H1 (cell line): ENCODE measurements at regions not wholly inside any gene's neighbourhood (a gene's known extent, or its start where the extent isn't known, plus 50 kb on each side); places are given as distances from the start of the nearest gene placed in this dataset.
A peak's percentile ranks its signal among the peaks of the same experiment; 100 is the strongest.

Source experiments
- CTCF ChIA-PET: fragments of 300-600 bp; sonication (Branson Sonifier 250); formaldehyde crosslinking; loops from one replicate; lab custom pipeline; 2021; ENCODE audit not compliant: partially characterized antibody; lab: Charles Lee
- POLR2A ChIA-PET: fragments of 300-600 bp; sonication (Branson Sonifier 250); formaldehyde crosslinking; loops from one replicate; lab custom pipeline; 2021; ENCODE audit warnings: inconsistent platforms; ENCODE audit not compliant: partially characterized antibody; lab: Charles Lee
- DNase-seq, 2 experiments: peaks; one replicate each; pipeline versions ENCODE4 v3.0.0 to v3.0.0-alpha.2; 2010 to 2022; ENCODE audit warnings: low spot score in 2 of 2, low read depth in 1 of 2, mixed read lengths in 1 of 2
- FAIRE-seq: peaks from 2 replicates; lab custom pipeline; 2011; peaks lifted over from hg19 to GRCh38; lab: Jason Lieb, UNC
- H2AFZ ChIP-seq: 2 replicates; pipeline ENCODE4 v1.8.1; 2012; ENCODE audit warnings: low read length, inconsistent platforms
- H2AK5ac ChIP-seq: 2 replicates; pipeline ENCODE4 v1.6.1; 2013; ENCODE audit warnings: low read depth, low read length
- H2BK120ac ChIP-seq: replicated peaks from 2 replicates; pipeline ENCODE3; 2013; ENCODE audit warnings: low read depth, low read length, inconsistent platforms
- H2BK12ac ChIP-seq: 2 replicates; pipeline ENCODE4 v1.6.1; 2013; ENCODE audit warnings: low read depth, low read length
- H2BK15ac ChIP-seq: 2 replicates; pipeline ENCODE4 v1.6.1; 2013; ENCODE audit warnings: low read length
- H2BK20ac ChIP-seq: 2 replicates; pipeline ENCODE4 v1.6.1; 2013; ENCODE audit warnings: low read length
- H2BK5ac ChIP-seq: 2 replicates; pipeline ENCODE4 v1.6.1; 2013; ENCODE audit warnings: low read depth, low read length
- H3K14ac ChIP-seq: 2 replicates; pipeline ENCODE4 v1.6.1; 2013; ENCODE audit warnings: inconsistent platforms; ENCODE audit not compliant: insufficient read length
- H3K18ac ChIP-seq: 2 replicates; pipeline ENCODE4 v1.6.1; 2013; ENCODE audit warnings: low read length; ENCODE audit errors: extremely low read depth
- H3K23ac ChIP-seq: 2 replicates; pipeline ENCODE4 v1.6.1; 2013; ENCODE audit warnings: inconsistent platforms; ENCODE audit not compliant: insufficient read length
- H3K23me2 ChIP-seq: 2 replicates; pipeline ENCODE4 v1.6.1; 2013; ENCODE audit warnings: low read depth, low read length
- H3K27ac ChIP-seq: 2 replicates; pipeline ENCODE4 v1.6.1; 2011; ENCODE audit warnings: low read depth, low read length, inconsistent platforms
- H3K27me3 ChIP-seq, 4 experiments: replicated peaks in 1 of 4; 1 replicate in 1 of 4; 2 replicates in 3 of 4; pipeline versions ENCODE4 v1.6.1 to v1.8.1; 2011 to 2013; ENCODE audit warnings: low read length in 3 of 4, mild to moderate bottlenecking in 3 of 4, inconsistent platforms in 2 of 4, mixed read lengths in 2 of 4, moderate library complexity in 1 of 4; ENCODE audit not compliant: control insufficient read depth in 3 of 4, insufficient read depth in 3 of 4; ENCODE audit errors: extremely low read depth in 1 of 4
- H3K36me3 ChIP-seq, 4 experiments: 2 replicates each; pipeline versions ENCODE4 v1.6.1 to v1.8.1; 2011 to 2013; ENCODE audit warnings: mild to moderate bottlenecking in 4 of 4, low read length in 3 of 4, moderate library complexity in 2 of 4, control low read depth in 1 of 4, inconsistent platforms in 1 of 4; ENCODE audit not compliant: insufficient read depth in 4 of 4, control insufficient read depth in 2 of 4
- H3K4ac ChIP-seq: replicated peaks from 2 replicates; pipeline ENCODE3; 2013; ENCODE audit warnings: low read length, low read depth, mixed read lengths, inconsistent platforms; ENCODE audit not compliant: insufficient read length
- H3K4me1 ChIP-seq, 4 experiments: replicated peaks in 1 of 4; 1 replicate in 1 of 4; 2 replicates in 3 of 4; pipeline versions ENCODE4 v1.6.1 to v1.8.1; 2011 to 2013; ENCODE audit warnings: low read length in 3 of 4, inconsistent platforms in 2 of 4, mixed read lengths in 1 of 4; ENCODE audit not compliant: insufficient read depth in 4 of 4, control insufficient read depth in 3 of 4
- H3K4me2 ChIP-seq, 2 experiments: 2 replicates each; pipeline versions ENCODE4 v1.6.1 to v1.8.1; 2011 to 2013; ENCODE audit warnings: low read depth in 2 of 2, low read length in 2 of 2, control low read depth in 1 of 2, inconsistent platforms in 1 of 2, mild to moderate bottlenecking in 1 of 2; ENCODE audit not compliant: insufficient read depth in 1 of 2
- H3K4me3 ChIP-seq, 4 experiments: fragments of 200-600, 300-600 bp in 1 of 4; sonication (generic), shearing (Covaris generic), sonication (Bioruptor Twin) in 1 of 4; 2 replicates each; pipeline versions ENCODE4 v1.5.1 to v1.8.1; 2011 to 2016; ENCODE audit warnings: low read length in 4 of 4, low read depth in 3 of 4, control low read depth in 2 of 4, inconsistent platforms in 2 of 4, mild to moderate bottlenecking in 2 of 4, mixed read lengths in 1 of 4, moderate library complexity in 1 of 4; ENCODE audit not compliant: insufficient read depth in 2 of 4; ENCODE audit errors: extremely low read depth in 1 of 4
- H3K56ac ChIP-seq: replicated peaks from 2 replicates; pipeline ENCODE3; 2013; ENCODE audit warnings: low read depth, mild to moderate bottlenecking, mixed read lengths, low read length, inconsistent platforms; ENCODE audit not compliant: insufficient read length
- H3K79me1 ChIP-seq: 2 replicates; pipeline ENCODE4 v1.6.1; 2013; ENCODE audit warnings: low read depth, low read length, control low read depth
- H3K79me2 ChIP-seq, 2 experiments: 2 replicates each; pipeline versions ENCODE4 v1.6.1 to v1.8.1; 2012 to 2013; ENCODE audit warnings: low read length in 2 of 2, mild to moderate bottlenecking in 2 of 2, inconsistent platforms in 1 of 2; ENCODE audit not compliant: insufficient read depth in 2 of 2, control insufficient read depth in 1 of 2
- H3K9ac ChIP-seq, 4 experiments: replicated peaks in 1 of 4; 1 replicate in 1 of 4; 2 replicates in 3 of 4; pipeline versions ENCODE4 v1.6.1 to v1.8.1; 2011 to 2013; ENCODE audit warnings: low read depth in 3 of 4, low read length in 3 of 4, control low read depth in 2 of 4, mild to moderate bottlenecking in 2 of 4, moderate library complexity in 2 of 4, inconsistent platforms in 1 of 4; ENCODE audit errors: extremely low read depth in 1 of 4
- H3K9me3 ChIP-seq, 2 experiments: 2 replicates each; pipeline versions ENCODE4 v1.6.1 to v1.8.1; 2012 to 2013; ENCODE audit warnings: mild to moderate bottlenecking in 2 of 2, moderate library complexity in 2 of 2, control low read depth in 1 of 2, inconsistent platforms in 1 of 2, low read depth in 1 of 2, low read length in 1 of 2, mixed read lengths in 1 of 2; ENCODE audit not compliant: insufficient read depth in 2 of 2
- H4K20me1 ChIP-seq, 2 experiments: replicated peaks in 1 of 2; 2 replicates each; pipeline versions ENCODE3 to v1.8.1; 2011 to 2013; ENCODE audit warnings: inconsistent platforms in 2 of 2, low read length in 2 of 2, mild to moderate bottlenecking in 1 of 2; ENCODE audit not compliant: insufficient read depth in 2 of 2, control insufficient read depth in 1 of 2
- H4K5ac ChIP-seq: 2 replicates; pipeline ENCODE4 v1.6.1; 2013; ENCODE audit warnings: low read length, low read depth, mixed read lengths, inconsistent platforms; ENCODE audit not compliant: insufficient read length
- H4K8ac ChIP-seq: 2 replicates; pipeline ENCODE4 v1.8.0; 2013; ENCODE audit warnings: mild to moderate bottlenecking, moderate library complexity, low read length, inconsistent platforms; ENCODE audit not compliant: insufficient read depth; ENCODE audit errors: extremely low read depth
- H4K91ac ChIP-seq: replicated peaks from 2 replicates; pipeline ENCODE3; 2013; ENCODE audit warnings: low read length, mixed read lengths, inconsistent platforms; ENCODE audit not compliant: insufficient read length
- CBX5 ChIP-seq: fragments of 300-800, 300-1000 bp; sonication (generic); IDR thresholded peaks from 2 replicates; pipeline ENCODE4 v1.7.1; 2016; ENCODE audit warnings: antibody characterized with exemption, low read length, low read depth
- CREB1 ChIP-seq: IDR thresholded peaks from 2 replicates; pipeline ENCODE4 v1.6.1; 2012; ENCODE audit warnings: inconsistent platforms
- JUN ChIP-seq: IDR thresholded peaks from 2 replicates; pipeline ENCODE4 v1.6.1; 2011; ENCODE audit warnings: low read depth, mild to moderate bottlenecking, improper control_type of control experiment, low read length
- RBBP5 ChIP-seq: IDR thresholded peaks from 2 replicates; pipeline ENCODE4 v1.7.1; 2012; ENCODE audit warnings: low read depth, mild to moderate bottlenecking, inconsistent platforms, low read length, moderate library complexity, borderline replicate concordance
- RXRA ChIP-seq: IDR thresholded peaks from 2 replicates; pipeline ENCODE4 v1.6.1; 2011; ENCODE audit warnings: low read depth, mild to moderate bottlenecking, low read length, moderate library complexity; ENCODE audit not compliant: insufficient read depth
- TEAD4 ChIP-seq: IDR thresholded peaks from 2 replicates; pipeline ENCODE4 v1.6.1; 2012; ENCODE audit warnings: low read depth, low read length, inconsistent platforms, mixed read lengths
- WGBS, 2 experiments: shearing (Covaris generic) in 1 of 2; methylation state at CpG; one replicate each; pipeline versions ENCODE4 v1.1.6 to v1.1.7; 2013 to 2015; ENCODE audit warnings: low lambda C conversion rate in 2 of 2, mixed read lengths in 2 of 2, inconsistent platforms in 1 of 2, low coverage in 1 of 2, missing lambda C conversion rate in 1 of 2; ENCODE audit not compliant: insufficient replicate concordance in 2 of 2, insufficient coverage in 1 of 2, insufficient read length in 1 of 2; ENCODE audit errors: extremely low coverage in 1 of 2, missing lambda C conversion rate in 1 of 2; 5-methylcytosine and 5-hydroxymethylcytosine counted together

- Histone ChIP-seq H3K27ac (no peak overlapping the region), H3K36me3 (no peaks in the 10 kb centered on the region), H3K79me1 (no peaks in the 10 kb centered on the region), H3K4me3 (no peak overlapping the region), H2BK15ac (no peak overlapping the region), H3K27me3 (peaks cover 0 to 1% (median 0%) of the 10 kb centered on the region in 4 experiments; a peak in 1 of 7 replicates), H4K91ac (no peak overlapping the region), H2BK5ac (no peak overlapping the region), H2BK20ac (no peak overlapping the region), H4K5ac (no peak overlapping the region), H4K20me1 (no peaks in the 10 kb centered on the region), H3K79me2 (no peaks in the 10 kb centered on the region), H3K4me1 (peaks cover 0 to 4% (median 0%) of the 10 kb centered on the region in 4 experiments; a peak in 1 of 7 replicates), H3K9ac (no peak overlapping the region; a peak in 1 of 7 replicates), H3K4me2 (no peak overlapping the region), H2AK5ac (0 out of 2 replicates have a peak overlapping the region, but pooled peaks have one; percentile 26), H3K18ac (no peak overlapping the region), H3K23ac (no peak overlapping the region), H3K14ac (no peak overlapping the region), H4K8ac (no peak overlapping the region), H3K4ac (no peak overlapping the region), H2AFZ (no peak overlapping the region), H3K56ac (no peak overlapping the region), H3K9me3 (no peaks in the 10 kb centered on the region), H2BK120ac (no peak overlapping the region), H2BK12ac (no peak overlapping the region), H3K23me2 (no peaks in the 10 kb centered on the region)
- TF ChIP-seq CREB1 = no peak
- no peak for TF ChIP-seq RBBP5
- no peak for TF ChIP-seq RXRA
- TF ChIP-seq JUN = no peak
- TF ChIP-seq TEAD4 = no peak
- TF ChIP-seq CBX5 = no peak
- FAIRE-seq (no peak), DNase-seq (no peak)
- ChIA-PET CTCF (no interaction called here), POLR2A (no interaction called here)
- 90% methylated on average over 11 of the region's 11 CpGs; no CpG with 5 or more reads in 1 of the 2 experiments for WGBS, 2 experiments
Observed at GRCh38 chr3:168476360-168476980, 380.7 kb upstream of the GOLIM4 start.
